Prostate gland (tissue), 2 donors: ENCODE measurements at regions not wholly inside any gene's neighbourhood (a gene's known extent, or its start where the extent isn't known, plus 50 kb on each side); places are given as distances from the start of the nearest gene placed in this dataset.

Experiments
- DNase-seq: peaks from one replicate; pipeline ENCODE4 v3.0.0-alpha.2; 2019; ENCODE audit warnings: low spot score
- H3K27ac ChIP-seq, 2 donors: fragments of 200-600 bp; sonication (generic); 2 replicates each; pipeline ENCODE4 v1.5.1; 2017 to 2019
- H3K27me3 ChIP-seq: fragments of 200-600 bp; sonication (generic); replicated peaks from 2 replicates; pipeline ENCODE4 v1.5.1; 2019; ENCODE audit not compliant: insufficient read depth
- H3K36me3 ChIP-seq, 2 donors: fragments of 200-600 bp; sonication (generic); 1 replicate in 1 of 2; 2 replicates in 1 of 2; pipeline versions ENCODE4 v1.5.1 to v1.8.1; 2017 to 2019
- H3K4me1 ChIP-seq: fragments of 200-600 bp; sonication (generic); replicated peaks from 2 replicates; pipeline ENCODE4 v1.5.1; 2019
- H3K4me3 ChIP-seq, 2 donors: fragments of 200-600 bp; sonication (generic); 2 replicates each; pipeline ENCODE4 v1.5.1; 2017 to 2019
- H3K9me3 ChIP-seq: fragments of 200-600 bp; sonication (generic); 2 replicates; pipeline ENCODE4 v1.5.1; 2017
- CTCF ChIP-seq, 4 experiments: fragments of 200-600 bp in 2 of 4; fragments of 450-650 bp in 2 of 4; sonication (generic) in 2 of 4; IDR thresholded peaks; 1 replicate in 3 of 4; 2 replicates in 1 of 4; pipeline ENCODE4 v1.5.1; 2016 to 2019; ENCODE audit warnings: antibody characterized with exemption in 4 of 4, mild to moderate bottlenecking in 2 of 4, moderate library complexity in 2 of 4
- POLR2A ChIP-seq: fragments of 450-650 bp; IDR thresholded peaks from one replicate; pipeline ENCODE4 v1.6.1; 2016; ENCODE audit warnings: antibody characterized with exemption, mild to moderate bottlenecking
- POLR2AphosphoS5 ChIP-seq: sonication (generic); formaldehyde crosslinking; IDR thresholded peaks from one replicate; pipeline ENCODE4 v1.6.1; 2017; ENCODE audit warnings: antibody characterized with exemption
- WGBS: methylation state at CpG from one replicate; pipeline ENCODE4 v1.1.5; 2018; 5-methylcytosine and 5-hydroxymethylcytosine counted together
- intact Hi-C: fragments of 100-400 bp; cut with DNase I; formaldehyde crosslinking; loops from one replicate; pipeline ENCODE4 v1.14.2; 2022

- Histone ChIP-seq H3K4me1 (no peaks in the 10 kb centered on the region), H3K4me3 (no peak overlapping the region), H3K27ac (no peak overlapping the region), H3K36me3 (no peaks in the 10 kb centered on the region), H3K27me3 (no peaks in the 10 kb centered on the region), H3K9me3 (no peaks in the 10 kb centered on the region)
- intact Hi-C loops: no loop called here
- 59% methylated on average over 6 of the region's 6 CpGs for WGBS
- TF ChIP-seq CTCF (IDR thresholded peaks at IDR 0.05): peak in 2 of 4 experiments; percentile 31 to 42
- no peak for TF ChIP-seq POLR2A
- DNase-seq: no peak
Observed at GRCh38 chr20:41956338-41957074, 338.3 kb upstream of the CHD6 start.

GRCh38 chr20:41952166-41952565 is 334.0 kb upstream of the CHD6 start:
- 90% methylated on average over 5 of the region's 5 CpGs for WGBS
- no peak for DNase-seq
- TF ChIP-seq POLR2AphosphoS5 (no peak), CTCF (IDR thresholded peaks at IDR 0.05) (no peak), POLR2A (no peak)
- H3K4me3 ChIP-seq: no peak overlapping the region
- H3K4me1 ChIP-seq: no peaks in the 10 kb centered on the region
- H3K27ac ChIP-seq: no peak overlapping the region
- H3K36me3 ChIP-seq: no peaks in the 10 kb centered on the region
- H3K27me3 ChIP-seq: no peaks in the 10 kb centered on the region
- intact Hi-C loops: no loop called here
- H3K9me3 ChIP-seq: no peaks in the 10 kb centered on the region

GRCh38 chr20:41951615-41952014 is 333.4 kb upstream of the CHD6 start:
- H3K4me3 ChIP-seq: no peak overlapping the region
- no peaks in the 10 kb centered on the region for H3K4me1 ChIP-seq
- H3K27ac ChIP-seq: no peak overlapping the region
- 69% methylated on average over 2 of the region's 2 CpGs for WGBS
- H3K9me3 ChIP-seq: no peaks in the 10 kb centered on the region
- TF ChIP-seq POLR2AphosphoS5 (no peak), POLR2A (no peak), CTCF (IDR thresholded peaks at IDR 0.05) (no peak)
- intact Hi-C loops: no loop called here
- H3K27me3 ChIP-seq: no peaks in the 10 kb centered on the region
- DNase-seq: no peak
- H3K36me3 ChIP-seq: no peaks in the 10 kb centered on the region

- H3K9me3 ChIP-seq: no peaks in the 10 kb centered on the region
- WGBS: 75% methylated on average over 5 of the region's 5 CpGs
- no peak overlapping the region for H3K4me3 ChIP-seq
- DNase-seq: no peak
- H3K27me3 ChIP-seq: no peaks in the 10 kb centered on the region
- H3K36me3 ChIP-seq: no peaks in the 10 kb centered on the region
- no peak for TF ChIP-seq POLR2AphosphoS5
- TF ChIP-seq POLR2A: no peak
- TF ChIP-seq CTCF (IDR thresholded peaks at IDR 0.05): no peak
- H3K4me1 ChIP-seq: no peaks in the 10 kb centered on the region
- intact Hi-C loops: no loop called here
- H3K27ac ChIP-seq: no peak overlapping the region
Observed at GRCh38 chr20:41939659-41940058, 321.5 kb upstream of the CHD6 start.

- Histone ChIP-seq H3K36me3 (no peaks in the 10 kb centered on the region), H3K27ac (no peak overlapping the region), H3K4me3 (no peak overlapping the region), H3K4me1 (no peaks in the 10 kb centered on the region), H3K9me3 (no peaks in the 10 kb centered on the region), H3K27me3 (no peaks in the 10 kb centered on the region)
- TF ChIP-seq POLR2A: no peak
- no peak for TF ChIP-seq CTCF (IDR thresholded peaks at IDR 0.05)
- TF ChIP-seq POLR2AphosphoS5: no peak
- DNase-seq: no peak
- intact Hi-C loops: no loop called here
- WGBS: 20% methylated on average over 2 of the region's 2 CpGs
Observed at GRCh38 chr20:41938353-41938752, 320.2 kb upstream of the CHD6 start.
